ENCODE measurements at regions not wholly inside any gene's neighbourhood (a gene's known extent, or its start where the extent isn't known, plus 50 kb on each side); places are given as distances from the start of the nearest gene placed in this dataset.

- peaks cover 16% of the 10 kb centered on the region for H3K4me1 Mint-ChIP-seq
- H3K9me3 Mint-ChIP-seq: no peaks in the 10 kb centered on the region
- no peak for TF ChIP-seq CTCF (IDR thresholded peaks at IDR 0.05; ENCODE audit: unreplicated experiment in 3 of 3)
Observed at GRCh38 chr11:29534836-29535235, 482.0 kb downstream of the KCNA4 start.

GRCh38 chr11:29530961-29531360 lies 485.9 kb downstream of the KCNA4 start:
- Mint-ChIP-seq H3K27ac (no peak overlapping the region), H3K36me3 (ENCODE audit: low read depth) (no peaks in the 10 kb centered on the region), H3K27me3 (ENCODE audit: low read depth) (no peaks in the 10 kb centered on the region), H3K4me1 (peaks cover 4% of the 10 kb centered on the region), H3K9me3 (peaks cover 8% of the 10 kb centered on the region), H3K4me3 (no peak overlapping the region)
- TF ChIP-seq CTCF (IDR thresholded peaks at IDR 0.05; ENCODE audit: unreplicated experiment in 3 of 3): no peak

More at GRCh38 chr11:29534836-29535235, 482.0 kb downstream of the KCNA4 start:
- no peak overlapping the region for H3K27ac Mint-ChIP-seq
- no peaks in the 10 kb centered on the region for H3K27me3 Mint-ChIP-seq (ENCODE audit: low read depth)
- no peaks in the 10 kb centered on the region for H3K36me3 Mint-ChIP-seq (ENCODE audit: low read depth)
- no peak overlapping the region for H3K4me3 Mint-ChIP-seq

- Mint-ChIP-seq H3K9me3 (peaks cover 11% of the 10 kb centered on the region), H3K27ac (no peak overlapping the region), H3K4me1 (no peaks in the 10 kb centered on the region), H3K36me3 (ENCODE audit: low read depth) (no peaks in the 10 kb centered on the region), H3K27me3 (ENCODE audit: low read depth) (no peaks in the 10 kb centered on the region), H3K4me3 (no peak overlapping the region)
- no peak for TF ChIP-seq CTCF (IDR thresholded peaks at IDR 0.05; ENCODE audit: unreplicated experiment in 3 of 3)
Observed at GRCh38 chr11:29527391-29527936, 489.4 kb downstream of the KCNA4 start.

- Mint-ChIP-seq H3K4me3 (no peak overlapping the region), H3K36me3 (ENCODE audit: low read depth) (no peaks in the 10 kb centered on the region), H3K27ac (no peak overlapping the region), H3K27me3 (ENCODE audit: low read depth) (no peaks in the 10 kb centered on the region), H3K9me3 (peaks cover 20% of the 10 kb centered on the region), H3K4me1 (no peaks in the 10 kb centered on the region)
- TF ChIP-seq CTCF (IDR thresholded peaks at IDR 0.05; ENCODE audit: unreplicated experiment in 3 of 3): no peak
Observed at GRCh38 chr11:29518389-29519174, 498.2 kb downstream of the KCNA4 start.

- H3K27ac Mint-ChIP-seq: no peak overlapping the region
- no peak overlapping the region for H3K4me3 Mint-ChIP-seq
- no peaks in the 10 kb centered on the region for H3K9me3 Mint-ChIP-seq
- no peak for TF ChIP-seq CTCF (IDR thresholded peaks at IDR 0.05; ENCODE audit: unreplicated experiment in 3 of 3)
- no peaks in the 10 kb centered on the region for H3K36me3 Mint-ChIP-seq (ENCODE audit: low read depth)
- H3K4me1 Mint-ChIP-seq: no peaks in the 10 kb centered on the region
- H3K27me3 Mint-ChIP-seq (ENCODE audit: low read depth): no peaks in the 10 kb centered on the region
Observed at GRCh38 chr11:29511394-29511793, 505.4 kb downstream of the KCNA4 start.

GRCh38 chr11:29507376-29507775 lies 509.5 kb downstream of the KCNA4 start:
- Mint-ChIP-seq H3K4me3 (no peak overlapping the region), H3K36me3 (ENCODE audit: low read depth) (no peaks in the 10 kb centered on the region), H3K27me3 (ENCODE audit: low read depth) (no peaks in the 10 kb centered on the region), H3K27ac (no peak overlapping the region), H3K9me3 (no peaks in the 10 kb centered on the region), H3K4me1 (no peaks in the 10 kb centered on the region)
- TF ChIP-seq CTCF (IDR thresholded peaks at IDR 0.05; ENCODE audit: unreplicated experiment in 3 of 3): no peak
